SK-N-MC (cell line): ENCODE measurements at regions not wholly inside any gene's neighbourhood (a gene's known extent, or its start where the extent isn't known, plus 50 kb on each side); places are given as distances from the start of the nearest gene placed in this dataset.

Experiments used
- EZH2 ChIP-seq: fragments of 200-600 bp; sonication (generic); IDR thresholded peaks from one replicate; pipeline ENCODE4 v1.6.1; 2017; ENCODE audit warnings: antibody characterized with exemption
- FOXP2 ChIP-seq: optimal IDR thresholded peaks from 2 replicates; pipeline ENCODE3; 2011; ENCODE audit warnings: mild to moderate bottlenecking, moderate library complexity; ENCODE audit not compliant: insufficient read depth; ENCODE audit errors: extremely low read length, control extremely low read depth
- POLR2AphosphoS5 ChIP-seq: IDR thresholded peaks from 2 replicates; pipeline ENCODE4 v1.6.1; 2012; ENCODE audit warnings: mild to moderate bottlenecking, low read depth, low read length, borderline replicate concordance

DNA sequence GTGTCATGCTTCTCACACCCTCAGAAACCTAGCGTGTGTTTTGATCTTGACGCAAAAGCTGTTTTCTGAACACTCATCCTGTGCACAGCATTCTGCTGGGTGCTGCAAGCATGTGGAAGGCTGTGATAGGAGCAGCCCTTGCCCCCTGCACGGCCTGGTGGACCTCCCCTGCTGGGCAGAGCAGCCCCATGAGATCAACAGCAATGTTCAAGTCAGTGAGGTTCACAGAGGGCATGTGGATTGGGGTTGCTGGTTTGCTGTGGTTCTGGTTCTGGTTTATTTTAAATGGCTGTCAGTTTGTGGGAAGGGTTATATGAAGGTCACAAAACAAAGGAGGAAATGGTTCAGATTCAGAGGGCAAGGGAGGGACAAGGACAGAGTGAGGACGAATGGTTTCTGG lies 71.3 kb downstream of the SOWAHC start:
- TF ChIP-seq EZH2 (no peak), POLR2AphosphoS5 (no peak), FOXP2 (no peak)
